Activated naive CD8-positive, alpha-beta T cell treated with anti-CD3 and anti-CD28 coated beads, Interleukin-2, amount 50 U/mL, for 24 hours (primary cell): ENCODE measurements at regions not wholly inside any gene's neighbourhood (a gene's known extent, or its start where the extent isn't known, plus 50 kb on each side); places are given as distances from the start of the nearest gene placed in this dataset.

ENCODE experiments used
- ATAC-seq: fragments of 150-1000 bp; cut with Tn5 transposase; one replicate; pipeline ENCODE4 v1.10.0; 2021
- DNase-seq: peaks from one replicate; pipeline ENCODE4 v3.0.0; 2021
- H3K27ac Mint-ChIP-seq: one replicate; pipeline ENCODE4 v1.8.0; 2021; ENCODE audit warnings: mild to moderate bottlenecking, mixed read lengths
- H3K27me3 Mint-ChIP-seq: one replicate; pipeline ENCODE4 v1.8.0; 2021; ENCODE audit warnings: mixed read lengths
- H3K36me3 Mint-ChIP-seq: one replicate; pipeline ENCODE4 v1.8.0; 2021; ENCODE audit warnings: low read depth, mixed read lengths
- H3K4me1 Mint-ChIP-seq: one replicate; pipeline ENCODE4 v1.8.0; 2021; ENCODE audit warnings: mixed read lengths
- H3K4me3 Mint-ChIP-seq: one replicate; pipeline ENCODE4 v1.8.0; 2021; ENCODE audit warnings: mild to moderate bottlenecking, moderate library complexity, mixed read lengths
- H3K9me3 Mint-ChIP-seq: one replicate; pipeline ENCODE4 v1.8.0; 2021; ENCODE audit warnings: mixed read lengths

DNA sequence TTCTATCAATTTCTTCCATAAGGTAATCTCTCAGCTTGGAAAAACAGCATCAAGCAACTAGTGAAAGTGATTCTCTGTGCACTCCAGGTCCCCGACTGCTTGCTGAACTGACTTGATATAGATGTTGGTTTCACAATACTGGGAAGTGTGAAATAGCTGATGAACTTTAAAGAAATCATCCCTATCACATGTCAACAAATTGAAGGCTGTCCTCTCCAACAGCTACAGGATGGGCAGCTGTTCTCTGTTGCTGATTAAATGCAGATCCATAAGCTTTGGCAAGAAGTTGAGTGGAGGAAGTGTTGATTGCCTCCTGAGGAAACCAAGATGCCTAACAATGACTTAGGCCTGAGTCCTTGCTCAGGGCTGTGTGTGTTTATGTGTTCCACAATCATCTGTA, 130.4 kb upstream of the GDF10 start:
- Mint-ChIP-seq H3K36me3 (no peaks in the 10 kb centered on the region), H3K27ac (peak overlapping the region; percentile 29), H3K4me1 (peaks cover 26% of the 10 kb centered on the region), H3K4me3 (no peak overlapping the region), H3K9me3 (peaks cover 3% of the 10 kb centered on the region), H3K27me3 (no peaks in the 10 kb centered on the region)
- DNase-seq (no peak), ATAC-seq (no peak)

DNA sequence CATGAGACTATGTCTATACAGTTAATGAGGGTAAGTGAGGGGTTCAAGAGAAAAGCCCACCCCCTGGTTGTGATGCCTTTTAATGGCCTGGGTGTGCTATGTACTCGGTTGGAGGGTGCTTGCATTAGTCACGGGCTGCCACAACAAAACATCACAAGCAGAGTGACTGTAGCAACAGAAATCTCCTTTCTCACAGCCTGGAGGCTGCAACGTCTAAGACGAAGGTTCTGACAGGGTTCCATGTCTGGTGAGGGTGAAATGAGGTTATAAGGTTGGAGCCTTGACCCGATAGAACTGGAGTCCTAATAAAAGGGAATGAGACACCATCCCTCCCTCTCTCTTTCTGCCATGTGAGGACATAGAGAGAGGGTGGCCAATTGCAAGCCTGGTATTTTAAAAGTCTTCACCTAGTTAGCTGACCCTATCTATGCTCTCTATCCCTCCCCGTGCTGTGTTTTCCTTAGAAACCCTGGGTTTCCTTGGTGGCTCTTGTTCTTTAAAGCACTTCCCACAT, 126.0 kb upstream of the GDF10 start:
- peaks cover 3% of the 10 kb centered on the region for H3K9me3 Mint-ChIP-seq
- peaks cover 6% of the 10 kb centered on the region for H3K4me1 Mint-ChIP-seq
- H3K27me3 Mint-ChIP-seq, result no peaks in the 10 kb centered on the region
- no peak overlapping the region for H3K4me3 Mint-ChIP-seq
- H3K36me3 Mint-ChIP-seq, result no peaks in the 10 kb centered on the region
- DNase-seq (no peak), ATAC-seq (no peak)
- no peak overlapping the region for H3K27ac Mint-ChIP-seq

DNA sequence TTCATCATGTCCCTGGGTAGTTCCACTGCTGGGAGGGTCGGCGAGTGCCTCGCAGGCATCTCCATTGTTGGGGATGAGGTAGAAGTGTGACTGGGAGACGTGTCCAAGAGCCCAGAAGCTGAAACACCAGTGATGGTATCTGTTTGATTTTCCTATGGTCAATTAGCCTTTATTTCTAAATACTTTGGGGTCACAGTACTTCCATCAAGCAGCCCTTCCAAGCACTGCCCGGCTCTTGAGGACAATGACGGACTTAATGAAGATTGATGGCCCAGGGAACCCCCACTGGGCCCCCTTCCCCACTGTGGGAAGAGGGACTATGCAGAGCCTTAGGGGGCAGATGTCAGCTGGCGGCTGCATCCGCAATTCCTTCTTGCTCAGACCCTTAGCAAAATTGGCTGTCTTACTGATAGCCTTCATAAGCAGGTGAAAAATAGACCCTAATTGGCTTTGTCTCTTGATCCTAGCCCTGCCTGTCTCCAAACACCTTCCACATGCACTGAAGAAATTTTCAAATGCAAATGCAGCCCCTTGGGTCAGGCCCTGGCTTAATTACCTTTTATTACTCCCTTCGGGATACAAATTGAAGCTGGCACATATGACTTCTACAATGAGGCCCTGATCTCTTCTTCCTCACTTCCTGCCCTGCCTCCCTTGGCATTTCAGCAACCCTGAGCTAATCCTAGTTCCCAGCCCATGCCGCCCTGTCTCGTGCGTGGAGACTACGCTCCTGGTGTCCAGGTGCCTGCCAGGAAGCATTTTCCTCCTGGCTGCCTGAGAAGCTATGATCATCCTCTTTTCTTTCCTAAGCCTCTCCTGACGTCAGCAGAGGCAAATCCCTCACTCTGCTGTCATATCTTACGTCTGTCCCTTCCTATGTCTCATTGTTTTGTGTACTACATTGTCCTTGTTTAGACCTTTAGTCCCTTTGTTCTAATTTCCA, 124.5 kb upstream of the GDF10 start:
- Mint-ChIP-seq H3K27ac (no peak overlapping the region), H3K27me3 (no peaks in the 10 kb centered on the region), H3K4me1 (peaks cover 1% of the 10 kb centered on the region), H3K36me3 (no peaks in the 10 kb centered on the region), H3K9me3 (peaks cover 3% of the 10 kb centered on the region), H3K4me3 (no peak overlapping the region)
- DNase-seq (no peak), ATAC-seq (no peak)

DNA sequence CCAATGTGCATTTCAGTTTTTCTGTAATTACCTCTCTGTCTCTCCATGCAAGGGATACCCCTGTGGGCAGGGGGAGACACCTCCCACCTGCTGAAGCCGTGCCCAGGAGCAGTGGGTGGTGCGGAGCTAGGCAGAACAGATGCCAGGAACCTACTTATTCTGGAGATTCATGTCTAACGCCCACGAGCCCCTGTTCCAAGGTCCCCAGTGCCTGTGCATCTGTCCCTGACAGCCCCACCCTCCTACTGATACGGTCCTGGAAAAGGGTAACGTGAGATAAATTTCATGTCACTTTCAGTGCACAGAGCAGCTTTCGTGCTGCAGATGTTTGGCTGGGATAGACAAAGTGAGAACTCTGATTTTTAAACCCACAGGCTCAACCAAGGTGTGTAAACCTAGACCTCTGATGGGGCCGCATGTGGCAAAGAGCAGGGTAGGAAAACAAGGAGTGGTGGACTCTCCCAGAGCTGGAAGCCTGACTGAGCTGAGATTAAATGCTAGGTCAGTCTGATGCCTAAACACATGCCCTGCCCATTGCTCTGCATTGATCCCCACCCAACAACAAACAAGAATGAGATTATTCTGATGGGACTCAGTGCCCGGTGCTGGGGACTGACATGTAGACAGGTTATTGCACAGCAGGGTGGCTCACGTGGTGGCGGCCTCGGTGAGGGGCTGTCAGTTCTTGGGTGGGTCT, 123.6 kb upstream of the GDF10 start:
- Mint-ChIP-seq H3K27me3 (no peaks in the 10 kb centered on the region), H3K9me3 (peaks cover 3% of the 10 kb centered on the region), H3K4me1 (peaks cover 1% of the 10 kb centered on the region), H3K36me3 (no peaks in the 10 kb centered on the region), H3K4me3 (no peak overlapping the region), H3K27ac (no peak overlapping the region)
- DNase-seq (no peak), ATAC-seq (no peak)

DNA sequence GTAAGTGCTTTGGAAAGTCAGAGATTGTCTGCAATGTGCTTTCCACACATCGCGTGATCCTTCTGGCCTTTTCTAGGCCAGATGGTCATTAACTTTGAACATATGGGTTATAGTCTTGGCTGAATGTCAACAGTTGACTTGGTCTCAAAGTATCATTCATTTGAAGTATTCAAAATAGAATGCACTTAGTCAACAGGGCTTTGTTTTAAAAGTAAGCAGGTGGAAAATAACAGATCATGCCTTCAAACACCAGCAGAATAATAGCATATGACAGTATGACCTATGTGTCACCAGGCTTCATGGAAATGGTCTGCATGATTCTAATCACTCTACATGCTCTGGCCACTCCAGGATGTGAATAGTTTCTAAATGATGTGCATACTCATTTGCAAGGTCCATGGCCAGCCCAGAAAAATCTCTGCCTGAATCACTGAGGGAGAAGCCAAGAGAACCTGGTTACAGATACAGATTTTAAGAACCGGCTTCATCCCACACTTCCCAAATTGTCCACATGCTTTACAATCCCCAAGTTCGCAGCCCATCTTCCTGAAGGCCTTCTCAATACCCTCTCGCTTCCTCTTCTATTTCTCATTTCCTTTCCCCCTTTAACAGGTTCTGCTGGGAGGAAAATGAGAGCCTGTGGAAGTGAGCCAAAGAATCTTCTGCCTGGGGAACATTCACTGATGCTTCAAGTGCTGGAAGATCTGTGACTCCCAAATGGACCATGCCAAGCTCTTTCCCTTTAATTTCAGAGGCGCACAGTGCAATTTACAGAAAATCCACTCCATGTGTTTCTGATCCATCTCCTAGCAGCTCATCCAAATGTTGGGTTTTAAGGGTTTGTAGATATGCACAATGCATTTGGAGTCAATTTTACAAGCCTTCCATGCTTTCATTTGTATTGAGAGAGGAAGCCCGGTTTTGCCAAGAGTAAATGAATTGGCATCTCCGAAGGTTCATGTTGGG, 122.8 kb upstream of the GDF10 start:
- Mint-ChIP-seq H3K9me3 (no peaks in the 10 kb centered on the region), H3K4me3 (no peak overlapping the region), H3K27ac (no peak overlapping the region), H3K4me1 (peaks cover 1% of the 10 kb centered on the region), H3K27me3 (no peaks in the 10 kb centered on the region), H3K36me3 (no peaks in the 10 kb centered on the region)
- ATAC-seq (peak; percentile 34), DNase-seq (no peak)

DNA sequence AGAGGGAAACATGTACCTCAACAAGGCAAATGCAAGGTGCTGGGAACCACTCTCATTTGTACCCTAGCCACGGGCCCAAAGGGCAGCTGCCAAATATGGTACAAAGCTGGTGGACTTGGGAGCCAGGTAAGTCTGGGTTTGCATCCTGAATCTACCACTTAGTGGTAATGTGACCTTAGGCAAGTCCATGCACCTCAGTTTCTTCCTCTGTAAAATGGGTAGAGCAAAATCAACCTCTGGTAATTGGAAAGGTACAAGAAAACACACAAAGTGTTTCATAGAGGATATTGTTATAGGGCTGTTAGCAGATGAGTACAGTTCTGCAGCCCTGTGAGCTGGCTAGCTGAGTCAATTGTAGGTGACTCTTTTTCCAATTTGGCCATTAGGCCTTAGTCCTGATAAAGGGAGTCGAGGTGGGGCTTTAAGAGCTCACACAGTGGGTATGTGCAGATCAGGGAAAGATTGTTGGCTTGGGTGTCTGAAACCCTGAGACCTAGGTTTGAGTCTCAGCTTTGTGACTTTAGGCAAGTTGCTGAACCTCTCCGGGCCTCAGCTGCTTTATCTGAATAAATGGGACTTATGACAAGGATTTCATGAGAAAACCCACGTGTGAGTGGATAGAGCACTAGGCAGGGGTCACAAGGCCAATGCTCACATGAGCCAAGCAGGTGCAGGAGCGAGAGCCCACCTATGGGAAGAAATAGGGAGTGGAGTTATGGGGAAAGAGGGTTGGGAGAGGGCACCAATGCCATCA, 121.3 kb upstream of the GDF10 start:
- peak; percentile 1 for ATAC-seq
- H3K4me3 Mint-ChIP-seq, result no peak overlapping the region
- no peak overlapping the region for H3K27ac Mint-ChIP-seq
- no peaks in the 10 kb centered on the region for H3K36me3 Mint-ChIP-seq
- peaks cover 1% of the 10 kb centered on the region for H3K4me1 Mint-ChIP-seq
- no peaks in the 10 kb centered on the region for H3K27me3 Mint-ChIP-seq
- no peaks in the 10 kb centered on the region for H3K9me3 Mint-ChIP-seq
- DNase-seq, result no peak

DNA sequence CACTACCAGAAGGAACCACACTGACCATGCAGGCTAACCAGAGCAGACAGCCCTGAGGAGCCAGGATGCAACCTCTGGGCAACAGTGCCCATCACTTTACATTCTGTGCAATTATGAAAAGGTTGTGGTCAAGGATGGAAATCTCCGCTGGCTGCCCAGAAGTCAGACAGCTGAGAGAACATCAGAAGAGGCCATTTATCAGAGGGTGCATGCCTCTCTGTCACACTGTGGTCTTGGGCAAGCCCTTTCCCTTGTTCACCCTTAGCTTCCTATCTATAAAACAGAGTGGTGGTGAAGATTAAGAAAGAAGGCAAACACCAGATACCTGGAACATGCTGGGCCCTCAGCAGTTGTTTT, 120.7 kb upstream of the GDF10 start:
- Mint-ChIP-seq H3K4me3 (no peak overlapping the region), H3K27ac (no peak overlapping the region), H3K9me3 (no peaks in the 10 kb centered on the region), H3K36me3 (no peaks in the 10 kb centered on the region), H3K4me1 (peaks cover 1% of the 10 kb centered on the region), H3K27me3 (no peaks in the 10 kb centered on the region)
- DNase-seq (no peak), ATAC-seq (peak; percentile 27)

DNA sequence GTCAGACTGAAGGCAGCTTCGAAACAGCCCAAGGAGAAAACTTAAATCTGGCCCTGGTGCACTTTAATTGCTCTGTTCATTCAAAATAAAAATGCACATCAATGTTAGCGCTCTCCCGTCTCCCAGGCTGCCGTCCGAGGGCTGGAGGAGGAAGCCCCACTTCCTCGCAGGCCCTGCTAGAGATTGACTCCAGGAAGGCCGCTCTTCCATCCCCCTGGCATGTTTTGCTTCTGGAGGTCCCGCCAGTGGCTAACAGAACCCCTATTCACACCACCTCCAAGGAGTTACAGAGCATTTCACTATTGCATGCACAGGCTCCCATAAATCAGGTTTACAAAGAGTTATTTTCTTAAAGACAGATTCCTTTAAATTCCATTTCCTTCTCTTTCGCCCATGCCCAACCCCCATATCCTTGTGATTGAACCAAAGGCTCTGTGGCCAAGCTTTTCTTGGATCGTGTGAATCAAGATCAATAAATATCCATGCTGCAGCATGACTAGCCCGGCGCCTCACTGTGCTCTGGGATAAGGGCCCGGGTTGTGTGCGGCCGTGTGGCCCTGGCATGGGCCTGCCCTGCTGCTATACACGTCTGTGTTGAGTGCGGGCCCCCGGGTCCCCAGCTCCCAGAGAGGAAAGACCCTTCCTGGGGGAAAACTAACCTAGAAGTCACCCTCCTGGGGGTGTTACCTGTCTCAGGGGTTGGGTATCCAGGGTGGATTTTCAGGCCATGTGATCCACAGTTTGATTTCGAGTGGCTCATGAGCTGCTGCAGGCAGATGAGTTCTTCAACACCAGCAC, 118.7 kb upstream of the GDF10 start:
- DNase-seq, result no peak
- Mint-ChIP-seq H3K36me3 (no peaks in the 10 kb centered on the region), H3K4me1 (peaks cover 1% of the 10 kb centered on the region), H3K27me3 (no peaks in the 10 kb centered on the region), H3K4me3 (no peak overlapping the region), H3K9me3 (no peaks in the 10 kb centered on the region), H3K27ac (no peak overlapping the region)
- ATAC-seq, result no peak

DNA sequence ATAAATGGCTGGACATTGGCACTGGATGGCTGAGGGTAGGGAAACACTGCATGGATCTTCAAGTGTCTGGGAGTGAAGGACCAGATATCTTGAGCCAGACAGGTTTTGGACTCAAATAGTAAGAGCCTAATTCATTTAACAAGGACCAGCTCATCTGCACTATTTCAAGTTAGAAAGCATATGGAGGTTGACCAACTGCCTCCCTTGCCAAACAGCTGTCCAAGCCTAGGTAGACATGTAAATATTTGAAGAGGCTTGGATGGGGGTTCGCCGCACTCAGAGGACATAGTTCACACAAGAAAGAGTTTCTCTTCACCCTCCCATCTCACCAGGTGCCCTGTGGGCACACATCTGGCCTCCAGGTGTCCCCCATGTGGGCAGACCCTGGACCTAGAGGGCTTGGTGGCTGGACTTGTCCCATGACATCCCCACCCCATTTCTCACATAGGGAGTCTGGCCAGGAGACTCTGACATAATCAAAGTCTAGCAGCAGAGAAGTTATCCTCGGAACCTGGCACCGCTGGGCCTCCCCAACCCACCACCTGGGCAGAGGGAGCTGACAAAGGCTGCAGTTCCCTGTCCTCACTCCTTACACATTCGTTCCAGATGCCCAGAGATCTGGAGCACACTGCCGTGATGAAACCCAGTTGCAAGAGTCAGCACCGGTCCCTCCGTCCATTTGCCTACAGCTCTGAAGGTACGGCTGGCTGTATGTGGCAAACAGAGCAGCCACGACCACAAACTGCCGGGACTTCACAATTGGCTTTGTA, 116.9 kb upstream of the GDF10 start:
- Mint-ChIP-seq H3K27me3 (no peaks in the 10 kb centered on the region), H3K36me3 (no peaks in the 10 kb centered on the region), H3K4me1 (no peaks in the 10 kb centered on the region), H3K4me3 (no peak overlapping the region), H3K27ac (no peak overlapping the region), H3K9me3 (no peaks in the 10 kb centered on the region)
- ATAC-seq (no peak), DNase-seq (no peak)

DNA sequence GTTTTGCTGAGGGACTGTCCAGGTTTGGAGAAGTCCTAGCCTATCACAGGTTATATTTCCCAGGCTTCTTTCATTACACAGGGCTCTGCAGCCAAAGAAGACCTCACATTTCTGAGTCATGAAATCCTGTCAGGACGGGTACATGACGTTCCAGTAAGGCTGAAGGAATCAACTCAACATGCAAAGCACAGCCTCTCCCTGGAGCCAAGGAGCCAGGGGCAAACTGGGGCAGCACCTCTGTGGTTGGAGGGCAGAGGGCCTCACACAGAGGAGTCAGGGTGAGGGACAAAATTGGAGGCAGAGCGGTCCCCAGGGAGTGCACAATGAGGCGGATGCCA, 116.3 kb upstream of the GDF10 start:
- ATAC-seq, result no peak
- H3K27me3 Mint-ChIP-seq, result no peaks in the 10 kb centered on the region
- no peaks in the 10 kb centered on the region for H3K4me1 Mint-ChIP-seq
- no peak overlapping the region for H3K27ac Mint-ChIP-seq
- no peaks in the 10 kb centered on the region for H3K36me3 Mint-ChIP-seq
- H3K9me3 Mint-ChIP-seq, result no peaks in the 10 kb centered on the region
- no peak overlapping the region for H3K4me3 Mint-ChIP-seq
- no peak for DNase-seq

DNA sequence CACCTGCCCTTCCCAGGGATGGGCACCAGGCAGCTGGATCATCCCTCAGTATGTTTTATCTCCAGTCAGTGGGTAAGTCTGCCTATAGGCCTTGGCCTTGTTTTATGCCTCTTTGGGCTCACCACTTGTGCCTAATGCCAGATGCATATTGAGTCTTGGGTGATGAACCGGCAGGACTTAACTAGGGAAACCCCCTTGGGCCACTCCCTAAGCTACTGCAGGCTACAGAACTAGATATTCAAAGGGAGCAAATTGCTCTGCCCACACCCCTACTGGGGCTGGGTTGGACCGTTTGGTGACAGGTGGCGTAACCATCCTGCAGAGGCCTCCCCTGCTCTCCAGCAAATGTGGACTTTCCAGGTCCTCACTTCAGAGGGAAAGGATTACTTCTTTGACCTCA, 115.7 kb upstream of the GDF10 start:
- no peaks in the 10 kb centered on the region for H3K36me3 Mint-ChIP-seq
- ATAC-seq (no peak), DNase-seq (no peak)
- no peaks in the 10 kb centered on the region for H3K27me3 Mint-ChIP-seq
- H3K9me3 Mint-ChIP-seq, result no peaks in the 10 kb centered on the region
- no peak overlapping the region for H3K27ac Mint-ChIP-seq
- no peaks in the 10 kb centered on the region for H3K4me1 Mint-ChIP-seq
- no peak overlapping the region for H3K4me3 Mint-ChIP-seq

DNA sequence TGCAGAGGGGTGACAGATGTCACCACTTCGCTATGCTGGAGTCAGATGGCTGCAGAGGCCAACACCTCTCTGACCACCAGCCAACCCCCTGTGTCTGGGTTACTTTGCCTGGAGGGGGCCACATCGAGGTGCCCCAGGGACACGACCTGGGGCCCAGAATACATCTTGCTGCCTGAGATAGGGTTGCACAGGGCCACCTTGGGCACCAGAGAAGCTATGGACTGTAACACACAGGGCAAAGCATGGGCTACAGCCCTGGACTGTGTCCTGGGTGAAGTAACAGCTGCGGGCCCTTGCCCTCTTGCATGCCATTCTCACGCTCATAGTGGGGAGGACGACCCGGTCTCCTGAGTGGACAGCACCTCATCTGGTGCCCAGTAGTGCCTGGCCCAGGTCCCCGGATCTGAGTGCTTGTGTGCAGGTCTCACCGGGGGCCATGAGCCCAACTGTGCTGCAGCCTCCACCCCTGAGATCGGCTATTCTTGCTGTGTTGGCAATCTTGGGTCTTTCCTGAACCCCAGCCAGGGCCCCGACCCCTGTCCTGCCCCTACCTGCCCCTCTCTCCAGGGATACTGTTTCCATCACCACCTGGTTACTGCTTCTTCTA, 115.2 kb upstream of the GDF10 start:
- Mint-ChIP-seq H3K9me3 (no peaks in the 10 kb centered on the region), H3K27me3 (no peaks in the 10 kb centered on the region), H3K36me3 (no peaks in the 10 kb centered on the region), H3K27ac (no peak overlapping the region), H3K4me3 (no peak overlapping the region), H3K4me1 (no peaks in the 10 kb centered on the region)
- DNase-seq (no peak), ATAC-seq (no peak)
